Coronary artery (tissue), 2 donors: ENCODE measurements at regions not wholly inside any gene's neighbourhood (a gene's known extent, or its start where the extent isn't known, plus 50 kb on each side); places are given as distances from the start of the nearest gene placed in this dataset.
"Not testable (repeated sequence)": the region's sequence is repeated elsewhere in the genome, so short reads cannot be mapped to it uniquely, and the experiment has no call there.

ENCODE experiments used
- DNase-seq: peaks from one replicate; pipeline ENCODE4 v3.0.0-alpha.2; 2017; ENCODE audit warnings: low spot score
- H3K27ac ChIP-seq, 2 donors: fragments of 200-600 bp; sonication (generic); one replicate each; pipeline ENCODE4 v1.5.1; 2016 to 2019
- H3K4me3 ChIP-seq: fragments of 200-600 bp; sonication (generic); 2 replicates; pipeline ENCODE4 v1.5.1; 2016; ENCODE audit warnings: mild to moderate bottlenecking, moderate library complexity
- TF ChIP-seq, protein P1 (sequence below): fragments of 200-600 bp; sonication (generic); IDR thresholded peaks from one replicate; pipeline ENCODE4 v1.5.1; 2019; ENCODE audit warnings: antibody characterized with exemption

DNA sequence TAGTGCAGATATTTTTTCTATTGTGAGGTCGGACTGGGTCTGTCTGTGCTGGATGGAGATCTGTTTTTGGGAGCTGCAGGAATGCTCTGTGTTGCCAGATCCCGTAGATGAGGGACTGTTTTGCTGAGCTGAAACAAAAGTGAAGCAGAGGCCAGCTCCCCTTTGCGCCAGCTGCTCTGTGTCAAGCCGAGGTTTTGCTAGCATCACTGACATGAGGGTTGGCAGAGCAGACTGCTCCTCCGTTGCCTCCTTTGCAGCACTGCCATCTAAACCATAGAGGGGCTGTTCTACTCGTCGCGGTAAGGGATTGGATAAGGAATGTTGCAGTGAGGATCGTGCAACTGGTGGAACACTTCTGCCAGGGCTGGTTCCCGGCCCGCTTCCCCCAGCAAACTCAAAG, 215.9 kb upstream of the CCL2 start:
- H3K4me3 ChIP-seq, DNase-seq, H3K27ac ChIP-seq: not testable (repeated sequence)

DNA sequence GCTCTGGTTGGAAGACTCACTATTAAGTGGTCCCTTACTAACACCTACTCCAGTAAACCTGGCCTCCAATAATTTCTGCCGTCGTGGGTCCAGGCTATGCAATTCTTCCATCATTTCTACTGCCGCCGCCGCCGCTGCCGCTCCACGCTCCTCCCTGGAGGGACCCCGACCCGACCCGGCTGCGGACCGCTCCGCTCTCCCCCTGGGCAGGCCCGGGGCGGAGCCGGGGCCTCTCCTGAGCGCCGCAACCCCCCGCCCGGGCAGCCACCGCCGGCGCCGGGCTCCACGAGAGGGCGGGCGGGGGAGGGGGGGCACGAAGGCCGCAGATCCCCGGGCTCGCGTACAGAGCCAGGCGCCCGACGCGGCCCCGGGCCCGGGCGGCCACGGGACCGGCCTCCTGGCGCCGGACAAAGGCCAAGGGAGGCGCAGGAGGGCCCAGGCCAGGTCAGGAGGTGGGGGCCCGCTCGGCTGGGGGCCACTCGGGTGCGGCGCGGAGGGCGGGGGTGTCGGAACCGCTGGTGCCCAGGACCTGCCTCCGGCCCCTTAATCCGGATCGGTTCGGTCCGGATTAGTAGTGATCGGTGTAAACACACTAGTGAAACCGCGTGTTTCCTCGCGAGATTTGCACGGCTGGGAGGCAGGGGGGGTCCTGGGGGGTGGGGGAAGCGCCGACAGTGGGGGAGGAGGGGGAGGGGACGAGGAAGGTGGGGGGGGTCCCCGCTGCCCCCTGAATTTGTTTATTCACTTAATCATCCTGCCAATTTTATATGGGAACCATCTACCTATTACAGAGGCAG, 215.1 kb upstream of the CCL2 start:
- H3K4me3 ChIP-seq, DNase-seq: not testable (repeated sequence)

DNA sequence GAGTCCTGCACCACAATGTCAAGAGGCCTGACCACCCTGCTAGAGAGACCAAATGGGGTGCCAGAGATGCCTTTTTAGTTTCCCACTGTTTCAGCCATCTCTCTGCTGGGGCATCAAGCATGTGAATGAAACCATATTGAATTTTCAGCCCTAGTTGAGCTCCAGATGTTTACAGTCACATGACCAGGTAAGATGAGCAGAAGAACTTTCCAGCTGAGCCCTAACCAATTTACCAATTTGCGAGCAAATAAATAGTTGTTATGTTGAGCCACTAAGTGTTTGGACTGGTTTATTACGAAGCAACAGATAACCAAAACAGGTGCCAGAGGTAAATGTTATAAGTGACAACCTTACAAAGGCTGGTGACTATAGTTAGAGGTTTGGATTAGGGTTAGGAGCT, 209.1 kb upstream of the CCL2 start:
- TF ChIP-seq, protein P1, sequence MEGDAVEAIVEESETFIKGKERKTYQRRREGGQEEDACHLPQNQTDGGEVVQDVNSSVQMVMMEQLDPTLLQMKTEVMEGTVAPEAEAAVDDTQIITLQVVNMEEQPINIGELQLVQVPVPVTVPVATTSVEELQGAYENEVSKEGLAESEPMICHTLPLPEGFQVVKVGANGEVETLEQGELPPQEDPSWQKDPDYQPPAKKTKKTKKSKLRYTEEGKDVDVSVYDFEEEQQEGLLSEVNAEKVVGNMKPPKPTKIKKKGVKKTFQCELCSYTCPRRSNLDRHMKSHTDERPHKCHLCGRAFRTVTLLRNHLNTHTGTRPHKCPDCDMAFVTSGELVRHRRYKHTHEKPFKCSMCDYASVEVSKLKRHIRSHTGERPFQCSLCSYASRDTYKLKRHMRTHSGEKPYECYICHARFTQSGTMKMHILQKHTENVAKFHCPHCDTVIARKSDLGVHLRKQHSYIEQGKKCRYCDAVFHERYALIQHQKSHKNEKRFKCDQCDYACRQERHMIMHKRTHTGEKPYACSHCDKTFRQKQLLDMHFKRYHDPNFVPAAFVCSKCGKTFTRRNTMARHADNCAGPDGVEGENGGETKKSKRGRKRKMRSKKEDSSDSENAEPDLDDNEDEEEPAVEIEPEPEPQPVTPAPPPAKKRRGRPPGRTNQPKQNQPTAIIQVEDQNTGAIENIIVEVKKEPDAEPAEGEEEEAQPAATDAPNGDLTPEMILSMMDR, result no peak
- no peak overlapping the region for H3K27ac ChIP-seq
- no peak overlapping the region for H3K4me3 ChIP-seq
- DNase-seq, result no peak

More for the DNA sequence above, 215.1 kb upstream of the CCL2 start:
- not testable (repeated sequence) for H3K27ac ChIP-seq

DNA sequence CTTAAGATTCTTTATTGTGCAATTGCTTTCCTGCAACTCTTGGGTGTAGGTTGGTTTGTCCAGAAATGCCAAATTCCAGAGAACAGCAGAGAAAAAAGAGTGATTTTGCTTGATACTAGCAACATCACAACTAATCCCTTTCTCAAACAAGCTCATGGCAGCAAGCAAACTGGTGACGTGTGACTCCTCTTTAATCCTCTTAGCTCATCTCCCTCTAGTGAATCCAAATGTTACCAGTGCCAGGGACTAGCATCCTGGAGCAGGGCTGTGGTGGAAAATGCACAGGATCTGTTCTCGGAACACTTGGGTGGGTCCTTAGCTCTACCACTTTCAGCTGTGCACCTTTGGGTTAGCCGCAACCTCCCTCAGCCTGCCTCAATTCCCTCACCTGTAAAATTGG, 204.0 kb upstream of the CCL2 start:
- DNase-seq, result no peak
- Histone ChIP-seq H3K4me3 (no peak overlapping the region), H3K27ac (no peak overlapping the region)
- TF ChIP-seq, protein P1, result no peak

DNA sequence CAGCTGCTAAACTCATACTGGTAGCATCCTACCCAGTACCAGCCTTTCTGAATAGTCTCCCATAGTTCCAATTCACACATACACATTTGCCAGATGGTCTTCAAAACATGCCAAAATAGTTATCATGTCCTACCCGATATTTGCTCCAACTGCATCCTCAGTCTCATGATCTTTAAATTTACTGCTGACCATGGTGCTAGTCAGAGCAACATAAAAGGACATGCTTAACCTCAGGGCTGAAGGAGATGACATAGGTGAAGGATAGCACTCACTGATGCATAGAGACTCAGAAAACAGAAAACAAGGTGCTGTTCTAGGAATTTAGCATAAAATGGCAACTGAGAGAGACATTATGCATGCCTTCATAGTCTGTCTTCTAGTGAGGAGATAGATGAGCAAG, 200.6 kb upstream of the CCL2 start:
- TF ChIP-seq, protein P1, result no peak
- H3K4me3 ChIP-seq, result no peak overlapping the region
- DNase-seq, result no peak
- H3K27ac ChIP-seq, result no peak overlapping the region

DNA sequence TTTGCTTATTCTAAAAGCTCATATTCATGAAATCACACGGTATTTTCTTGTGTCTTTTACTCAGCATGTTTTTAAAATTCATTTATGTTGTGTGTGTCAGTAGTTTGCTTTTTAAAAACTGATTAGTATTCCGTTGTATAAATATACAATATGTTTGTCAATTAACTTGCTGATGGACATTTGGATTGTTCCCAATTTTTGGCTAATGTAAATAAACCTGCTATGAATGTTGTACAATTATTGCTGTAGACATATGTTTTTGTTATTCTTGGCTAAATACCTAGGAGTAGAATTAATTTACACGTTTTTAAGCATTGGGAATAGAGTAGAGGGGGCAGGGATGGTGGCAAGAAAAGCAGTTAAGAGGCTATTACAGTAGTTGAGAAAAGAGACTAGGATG, 199.5 kb upstream of the CCL2 start:
- Histone ChIP-seq H3K4me3 (no peak overlapping the region), H3K27ac (no peak overlapping the region)
- TF ChIP-seq, protein P1, result no peak
- DNase-seq, result no peak

DNA sequence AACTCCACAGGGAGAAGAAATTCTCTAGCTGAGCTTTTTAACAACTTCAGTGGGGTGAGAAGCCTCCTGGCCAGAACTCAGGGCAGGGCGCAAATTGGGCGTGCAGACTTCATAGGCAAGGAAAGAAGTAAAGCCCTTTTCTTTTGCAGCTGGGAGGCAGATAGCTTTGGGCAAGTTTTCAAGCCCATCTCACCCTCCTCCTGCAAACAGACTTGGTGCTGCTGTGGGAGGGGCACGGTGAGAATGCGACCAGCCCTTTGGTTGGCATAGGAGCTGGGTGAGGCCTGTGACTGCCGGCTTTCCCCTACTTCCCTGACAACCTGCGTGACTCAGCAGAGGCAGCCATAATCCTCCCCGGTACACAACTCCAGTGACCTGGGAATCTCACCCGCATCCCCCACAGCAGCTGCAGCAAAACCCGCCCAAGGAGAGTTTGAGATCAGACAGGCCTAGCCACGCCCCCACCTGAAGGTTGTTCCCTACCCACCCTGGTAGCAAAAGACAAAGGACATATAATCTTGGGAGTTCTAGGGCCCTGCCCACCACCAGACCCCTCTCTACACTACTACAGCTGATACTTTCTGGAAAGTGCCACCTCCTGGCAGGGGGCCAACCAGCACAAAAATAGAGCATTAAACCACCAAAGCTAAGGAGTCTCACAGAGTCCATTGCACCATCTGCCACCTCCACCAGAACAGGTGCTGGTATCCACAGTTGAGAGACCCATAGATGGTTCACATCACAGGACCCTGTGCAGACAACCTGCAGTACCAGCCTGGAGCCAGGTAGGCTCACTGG, 195.5 kb upstream of the CCL2 start:
- no peak overlapping the region for H3K27ac ChIP-seq
- no peak for DNase-seq
- TF ChIP-seq, protein P1, result no peak
- H3K4me3 ChIP-seq, result no peak overlapping the region

DNA sequence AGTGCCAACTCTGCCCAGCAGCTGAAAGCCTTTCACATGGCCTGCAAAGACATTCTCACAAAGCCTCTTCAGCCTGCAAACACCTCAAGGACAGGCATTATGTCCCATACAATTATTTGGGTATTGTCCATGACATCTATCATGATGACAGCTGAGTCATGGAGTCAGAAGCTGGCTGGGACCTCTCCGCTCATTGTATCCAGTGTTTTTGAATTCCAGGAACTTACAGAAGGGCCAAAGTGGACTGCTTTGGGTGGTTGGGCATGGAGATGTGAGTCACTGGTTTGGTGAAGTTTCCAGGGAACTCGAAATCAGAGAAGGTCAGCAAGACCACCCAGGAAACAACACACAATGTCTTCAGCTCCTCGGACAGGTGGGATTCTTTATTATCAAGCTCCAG, 188.6 kb upstream of the CCL2 start:
- TF ChIP-seq, protein P1, result no peak
- no peak overlapping the region for H3K4me3 ChIP-seq
- no peak overlapping the region for H3K27ac ChIP-seq
- no peak for DNase-seq
